GM18868 (cell line): ENCODE measurements at regions not wholly inside any gene's neighbourhood (a gene's known extent, or its start where the extent isn't known, plus 50 kb on each side); places are given as distances from the start of the nearest gene placed in this dataset.
A peak's percentile ranks its signal among the peaks of the same experiment; 100 is the strongest.

ENCODE experiments used
- ATAC-seq: cut with Tn5 transposase; IDR thresholded peaks from one replicate; pipeline ENCODE4 v1.9.1; 2021; ENCODE audit warnings: mild to moderate bottlenecking, moderate library complexity; ENCODE audit not compliant: unreplicated experiment

- ATAC-seq: no peak
Measured at GRCh38 chrX:149275836-149276235, 229.3 kb downstream of the IDS start.

GRCh38 chrX:149274516-149275105 is 230.5 kb downstream of the IDS start:
- ATAC-seq: no peak

- ATAC-seq: no peak
Measured at GRCh38 chrX:149272690-149273463, 232.2 kb downstream of the IDS start.

GRCh38 chrX:149267878-149268813 is 237.0 kb downstream of the IDS start:
- peak; percentile 82 for ATAC-seq

- no peak for ATAC-seq
Measured at GRCh38 chrX:149262086-149262485, 243.0 kb downstream of the IDS start.

- ATAC-seq: no peak
Measured at GRCh38 chrX:149259241-149259640, 245.9 kb downstream of the IDS start.

- ATAC-seq: peak; percentile 85
Measured at GRCh38 chrX:149255860-149256259, 249.2 kb downstream of the IDS start.

- no peak for ATAC-seq
Measured at GRCh38 chrX:149248073-149248625, 257.0 kb downstream of the IDS start.

GRCh38 chrX:149230689-149231088 is 274.4 kb downstream of the IDS start:
- ATAC-seq: no peak

GRCh38 chrX:149223854-149224253 is 281.3 kb downstream of the IDS start:
- no peak for ATAC-seq

- ATAC-seq: no peak
Measured at GRCh38 chrX:149222040-149222439, 283.1 kb downstream of the IDS start.

- ATAC-seq: no peak
Measured at GRCh38 chrX:149221230-149221629, 283.9 kb downstream of the IDS start.

- no peak for ATAC-seq
Measured at GRCh38 chrX:149213264-149213663, 291.8 kb downstream of the IDS start.

GRCh38 chrX:149208307-149208706 is 296.8 kb downstream of the IDS start:
- ATAC-seq: peak; percentile 12

GRCh38 chrX:149207518-149207917 is 297.6 kb downstream of the IDS start:
- ATAC-seq: peak; percentile 61

- peak; percentile 69 for ATAC-seq
Measured at GRCh38 chrX:149205937-149206336, 299.2 kb downstream of the IDS start.

- no peak for ATAC-seq
Measured at GRCh38 chrX:149205081-149205480, 300.0 kb downstream of the IDS start.

GRCh38 chrX:149199734-149200133 is 305.4 kb downstream of the IDS start:
- peak; percentile 15 for ATAC-seq

- peak; percentile 87 for ATAC-seq
Measured at GRCh38 chrX:149198980-149199732, 305.9 kb downstream of the IDS start.

GRCh38 chrX:149185087-149185486 is 320.0 kb downstream of the IDS start:
- no peak for ATAC-seq
